Osteocyte (in vitro differentiated cells): ENCODE measurements at regions not wholly inside any gene's neighbourhood (a gene's known extent, or its start where the extent isn't known, plus 50 kb on each side); places are given as distances from the start of the nearest gene placed in this dataset.

Source experiments
- DNase-seq: peaks from one replicate; pipeline ENCODE4 v3.0.0; 2021; ENCODE audit warnings: mixed read lengths; ENCODE audit not compliant: unreplicated experiment; ENCODE audit errors: extremely low spot score
- H3K27ac Mint-ChIP-seq: one replicate; pipeline ENCODE4 v1.8.0; 2021; ENCODE audit warnings: mild to moderate bottlenecking, mixed read lengths; ENCODE audit not compliant: unreplicated experiment
- H3K27me3 Mint-ChIP-seq: one replicate; pipeline ENCODE4 v1.8.0; 2021; ENCODE audit warnings: mixed read lengths; ENCODE audit not compliant: unreplicated experiment
- H3K36me3 Mint-ChIP-seq: one replicate; pipeline ENCODE4 v1.8.0; 2021; ENCODE audit warnings: mixed read lengths; ENCODE audit not compliant: unreplicated experiment
- H3K4me1 Mint-ChIP-seq: one replicate; pipeline ENCODE4 v1.8.0; 2021; ENCODE audit warnings: mixed read lengths; ENCODE audit not compliant: unreplicated experiment
- H3K4me3 Mint-ChIP-seq: one replicate; pipeline ENCODE4 v1.8.0; 2021; ENCODE audit warnings: mild to moderate bottlenecking, moderate library complexity, mixed read lengths; ENCODE audit not compliant: unreplicated experiment
- H3K9me3 Mint-ChIP-seq: one replicate; pipeline ENCODE4 v1.8.0; 2021; ENCODE audit warnings: mixed read lengths; ENCODE audit not compliant: unreplicated experiment
- TF ChIP-seq, protein P1 (sequence below): fragments of 200-600 bp; sonication (generic); IDR thresholded peaks from 2 replicates; pipeline ENCODE4 v1.5.0; 2021; ENCODE audit warnings: antibody characterized with exemption, mild to moderate bottlenecking, moderate library complexity

DNA sequence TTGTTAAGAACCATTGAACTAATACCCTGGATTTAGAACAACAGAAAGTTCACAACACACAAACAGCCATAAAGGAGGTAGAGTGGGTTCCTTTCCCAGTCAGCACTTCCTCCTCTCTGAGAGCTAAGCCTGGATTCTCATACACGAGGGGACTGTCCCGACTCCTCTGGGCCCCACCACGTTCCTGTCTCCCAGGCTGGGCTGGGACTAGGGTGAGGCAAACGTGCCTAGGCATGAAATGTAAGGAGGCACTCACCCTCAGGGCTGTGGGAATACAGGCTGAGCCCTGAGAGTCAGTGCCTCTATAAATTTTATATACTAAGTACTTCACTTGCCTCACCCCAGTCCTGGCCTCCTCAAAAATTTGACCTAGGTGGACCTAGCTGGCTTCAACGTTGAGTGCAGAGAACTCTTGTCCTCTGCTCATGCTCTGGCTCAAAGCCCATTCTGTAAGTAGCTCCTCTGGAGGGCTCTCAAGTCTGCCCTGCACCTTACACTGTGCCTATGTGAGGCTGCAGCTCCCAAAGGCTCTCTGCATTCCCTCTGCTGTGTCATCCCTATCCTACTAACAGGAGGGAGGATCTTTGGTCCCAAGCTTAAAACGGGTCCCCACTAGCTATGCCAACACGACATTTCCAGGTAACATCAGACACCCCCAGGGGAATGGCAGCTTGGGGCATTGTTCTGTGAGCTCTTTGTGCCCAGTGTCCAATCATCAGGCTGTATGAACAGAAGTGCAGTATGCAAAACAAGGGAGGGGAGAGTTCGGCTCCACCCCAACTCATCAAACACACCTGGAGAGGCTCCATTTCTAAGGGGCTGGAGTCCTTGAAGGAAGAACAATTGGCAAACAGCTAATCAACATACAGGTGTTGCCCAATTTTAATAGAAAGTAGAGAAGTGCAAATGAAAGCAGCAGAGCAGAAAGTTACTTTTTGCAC is 233.2 kb downstream of the RPLP1 start:
- no peak for DNase-seq
- H3K9me3 Mint-ChIP-seq = peaks cover 26% of the 10 kb centered on the region
- H3K36me3 Mint-ChIP-seq = no peaks in the 10 kb centered on the region
- TF ChIP-seq, protein P1, sequence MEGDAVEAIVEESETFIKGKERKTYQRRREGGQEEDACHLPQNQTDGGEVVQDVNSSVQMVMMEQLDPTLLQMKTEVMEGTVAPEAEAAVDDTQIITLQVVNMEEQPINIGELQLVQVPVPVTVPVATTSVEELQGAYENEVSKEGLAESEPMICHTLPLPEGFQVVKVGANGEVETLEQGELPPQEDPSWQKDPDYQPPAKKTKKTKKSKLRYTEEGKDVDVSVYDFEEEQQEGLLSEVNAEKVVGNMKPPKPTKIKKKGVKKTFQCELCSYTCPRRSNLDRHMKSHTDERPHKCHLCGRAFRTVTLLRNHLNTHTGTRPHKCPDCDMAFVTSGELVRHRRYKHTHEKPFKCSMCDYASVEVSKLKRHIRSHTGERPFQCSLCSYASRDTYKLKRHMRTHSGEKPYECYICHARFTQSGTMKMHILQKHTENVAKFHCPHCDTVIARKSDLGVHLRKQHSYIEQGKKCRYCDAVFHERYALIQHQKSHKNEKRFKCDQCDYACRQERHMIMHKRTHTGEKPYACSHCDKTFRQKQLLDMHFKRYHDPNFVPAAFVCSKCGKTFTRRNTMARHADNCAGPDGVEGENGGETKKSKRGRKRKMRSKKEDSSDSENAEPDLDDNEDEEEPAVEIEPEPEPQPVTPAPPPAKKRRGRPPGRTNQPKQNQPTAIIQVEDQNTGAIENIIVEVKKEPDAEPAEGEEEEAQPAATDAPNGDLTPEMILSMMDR = no peak
- no peak overlapping the region for H3K27ac Mint-ChIP-seq
- H3K27me3 Mint-ChIP-seq = peaks cover 14% of the 10 kb centered on the region
- H3K4me1 Mint-ChIP-seq = no peaks in the 10 kb centered on the region
- no peak overlapping the region for H3K4me3 Mint-ChIP-seq

- TF ChIP-seq, protein P1 = no peak
- Mint-ChIP-seq H3K9me3 (peaks cover 26% of the 10 kb centered on the region), H3K27me3 (peaks cover 15% of the 10 kb centered on the region)
Observed at GRCh38 chr15:69686626-69687025, 234.0 kb downstream of the RPLP1 start.

DNA sequence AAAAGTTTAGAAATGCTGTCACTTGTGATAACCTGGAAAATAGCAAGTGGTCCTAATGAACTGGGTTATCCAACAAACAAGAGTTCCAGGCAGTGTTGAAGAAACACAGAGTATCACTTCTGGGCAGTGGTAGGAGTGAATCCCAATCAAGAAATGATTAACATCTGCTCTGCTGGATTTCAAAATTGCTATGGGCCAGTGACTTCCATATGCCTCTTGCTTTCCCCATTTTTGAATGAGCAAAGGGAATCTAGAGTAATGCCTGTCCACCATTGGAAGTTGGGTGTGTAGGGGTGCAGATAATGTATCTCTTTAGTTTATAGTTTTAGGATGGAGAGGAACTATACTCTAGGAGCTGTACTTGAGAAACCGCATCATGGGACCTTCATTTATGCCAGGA is 236.5 kb downstream of the RPLP1 start:
- no peaks in the 10 kb centered on the region for H3K36me3 Mint-ChIP-seq

More at GRCh38 chr15:69686626-69687025, 234.0 kb downstream of the RPLP1 start:
- Mint-ChIP-seq H3K27ac (no peak overlapping the region), H3K36me3 (no peaks in the 10 kb centered on the region), H3K4me1 (no peaks in the 10 kb centered on the region), H3K4me3 (no peak overlapping the region)
- no peak for DNase-seq

DNA sequence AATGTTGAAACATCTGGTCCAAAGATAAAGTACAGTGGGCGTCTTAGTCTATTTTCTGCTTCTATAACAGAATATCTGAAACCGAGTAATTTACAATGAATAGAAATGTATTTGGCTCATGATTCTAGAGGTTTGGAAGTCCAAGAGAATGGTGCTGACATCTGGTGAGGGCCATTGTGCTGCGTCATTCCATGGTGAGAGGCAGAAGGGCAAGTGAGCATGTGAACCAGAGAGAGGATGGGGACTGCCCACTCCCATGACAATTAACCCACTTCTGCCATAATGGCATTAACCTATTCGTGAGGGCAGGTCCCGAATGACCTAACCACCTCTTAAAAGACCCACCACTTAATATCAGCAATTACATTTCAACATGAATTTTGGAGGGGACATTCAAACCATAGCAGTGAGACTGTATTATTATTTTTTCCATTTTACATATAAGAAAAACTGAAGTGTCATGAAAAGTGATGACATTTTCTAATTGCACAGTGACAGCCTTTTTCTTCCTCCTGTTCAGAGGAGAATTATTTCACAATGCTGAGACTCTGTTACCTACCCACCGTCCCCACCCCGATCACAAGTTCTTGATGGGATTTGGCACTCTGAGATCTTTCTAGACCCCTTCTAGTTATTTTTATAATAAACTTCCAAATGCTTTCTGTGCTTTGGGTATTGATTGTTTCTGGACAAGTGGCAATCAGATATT is 238.8 kb downstream of the RPLP1 start:
- peaks cover 18% of the 10 kb centered on the region for H3K9me3 Mint-ChIP-seq
- H3K4me1 Mint-ChIP-seq = no peaks in the 10 kb centered on the region
- H3K36me3 Mint-ChIP-seq = no peaks in the 10 kb centered on the region
- TF ChIP-seq, protein P1 = no peak
- peaks cover 51% of the 10 kb centered on the region for H3K27me3 Mint-ChIP-seq
- no peak overlapping the region for H3K27ac Mint-ChIP-seq
- no peak for DNase-seq
- no peak overlapping the region for H3K4me3 Mint-ChIP-seq

More for the DNA sequence above, 236.5 kb downstream of the RPLP1 start:
- H3K4me3 Mint-ChIP-seq = no peak overlapping the region
- H3K9me3 Mint-ChIP-seq = peaks cover 18% of the 10 kb centered on the region
- no peak for DNase-seq
- TF ChIP-seq, protein P1 = no peak
- no peaks in the 10 kb centered on the region for H3K4me1 Mint-ChIP-seq
- no peak overlapping the region for H3K27ac Mint-ChIP-seq
- peaks cover 35% of the 10 kb centered on the region for H3K27me3 Mint-ChIP-seq

GRCh38 chr15:69692342-69692741 is 239.7 kb downstream of the RPLP1 start:
- Mint-ChIP-seq H3K27ac (no peak overlapping the region), H3K9me3 (peaks cover 18% of the 10 kb centered on the region), H3K36me3 (no peaks in the 10 kb centered on the region), H3K27me3 (peaks cover 46% of the 10 kb centered on the region), H3K4me1 (no peaks in the 10 kb centered on the region), H3K4me3 (no peak overlapping the region)
- TF ChIP-seq, protein P1 = no peak
- no peak for DNase-seq
